Right lobe of liver (tissue), 6 donors: ENCODE measurements at regions not wholly inside any gene's neighbourhood (a gene's known extent, or its start where the extent isn't known, plus 50 kb on each side); places are given as distances from the start of the nearest gene placed in this dataset.

Experiments
- ATAC-seq, 4 donors: fragments of 200-7000 bp; cut with Tn5 transposase; one replicate each; pipeline ENCODE4 v1.9.1; 2020; ENCODE audit warnings: mild to moderate bottlenecking in 4 of 4, moderate library complexity in 4 of 4
- DNase-seq, 3 donors: peaks; one replicate each; pipeline ENCODE4 v3.0.0-alpha.2; 2020
- H3K27ac ChIP-seq, 3 donors: fragments of 200-600 bp; one replicate each; pipeline ENCODE4 v1.8.0; 2022
- H3K27me3 ChIP-seq, 2 donors: fragments of 200-600 bp; one replicate each; pipeline ENCODE4 v1.8.0; 2022
- H3K36me3 ChIP-seq, 4 donors: fragments of 200-600 bp; sonication (generic) in 1 of 4; one replicate each; pipeline versions ENCODE4 v1.5.1 to v1.8.0; 2017 to 2022; ENCODE audit warnings: control low read depth in 1 of 4
- H3K4me1 ChIP-seq, 4 donors: fragments of 200-600 bp; sonication (generic) in 1 of 4; one replicate each; pipeline versions ENCODE4 v1.5.1 to v1.8.0; 2017 to 2022; ENCODE audit warnings: control low read depth in 1 of 4
- H3K4me3 ChIP-seq, 3 donors: fragments of 200-600 bp; one replicate each; pipeline ENCODE4 v1.8.0; 2022
- H3K9me3 ChIP-seq, 4 donors: fragments of 200-600 bp; sonication (generic) in 1 of 4; one replicate each; pipeline versions ENCODE4 v1.5.1 to v1.8.0; 2017 to 2022; ENCODE audit warnings: control low read depth in 1 of 4
- POLR2A ChIP-seq: fragments of 450-650 bp; IDR thresholded peaks from one replicate; pipeline ENCODE4 v1.6.1; 2017; ENCODE audit warnings: antibody characterized with exemption, mild to moderate bottlenecking
- WGBS: methylation state at CpG from one replicate; pipeline ENCODE4 v1.1.6; 2018; ENCODE audit warnings: low coverage, low lambda C conversion rate; ENCODE audit not compliant: insufficient coverage; ENCODE audit errors: missing lambda C conversion rate; 5-methylcytosine and 5-hydroxymethylcytosine counted together
- intact Hi-C, 2 donors: fragments of 100-400 bp; cut with DNase I; formaldehyde crosslinking; loops; one replicate each; pipeline versions ENCODE4 v1.11.2 to v1.14.1; 2022
- TF ChIP-seq, protein P1 (sequence below), 4 donors: fragments of 200-600 bp in 3 of 4; fragments of 450-650 bp in 1 of 4; IDR thresholded peaks; one replicate each; pipeline versions ENCODE4 v1.5.1 to v1.8.0; 2016 to 2022; ENCODE audit warnings: antibody characterized with exemption in 4 of 4, mild to moderate bottlenecking in 2 of 4
- donor health status: DM: no; HTN: yes; CAD: no.
- donor health status: DM: no; HTN: no; CAD: no.
- donor health status: DM: no; HTN: no; CAD: no.
- donor health status: DM: no; HTN: yes; CAD: no.
- donor health status: DM: no; HTN: yes; CAD: no.

DNA sequence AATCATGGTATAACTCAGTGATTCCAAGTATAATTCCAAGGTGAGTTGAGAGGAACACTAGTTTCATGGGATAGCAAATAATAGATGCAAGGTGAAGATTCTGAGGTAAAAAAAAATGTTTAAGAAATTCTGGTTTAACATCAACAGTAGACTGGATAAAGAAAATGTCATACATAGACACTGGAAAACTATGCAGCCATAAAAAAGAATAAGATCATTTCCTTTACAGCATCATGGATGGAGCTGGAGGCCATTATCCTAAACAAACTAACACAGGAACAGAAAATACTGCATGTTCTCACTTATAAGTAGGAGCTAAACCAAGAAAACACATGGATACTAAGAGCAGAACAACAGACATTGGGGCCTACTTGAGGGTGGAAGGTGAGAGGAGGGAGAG, 54.6 kb upstream of the LEF1 start:
- DNase-seq: no peak
- Histone ChIP-seq H3K27ac (no peak overlapping the region), H3K27me3 (no peaks in the 10 kb centered on the region), H3K36me3 (no peaks in the 10 kb centered on the region), H3K4me1 (no peaks in the 10 kb centered on the region), H3K9me3 (no peaks in the 10 kb centered on the region), H3K4me3 (no peak overlapping the region)
- intact Hi-C loops: no loop called here
- TF ChIP-seq POLR2A: no peak
- TF ChIP-seq, protein P1, sequence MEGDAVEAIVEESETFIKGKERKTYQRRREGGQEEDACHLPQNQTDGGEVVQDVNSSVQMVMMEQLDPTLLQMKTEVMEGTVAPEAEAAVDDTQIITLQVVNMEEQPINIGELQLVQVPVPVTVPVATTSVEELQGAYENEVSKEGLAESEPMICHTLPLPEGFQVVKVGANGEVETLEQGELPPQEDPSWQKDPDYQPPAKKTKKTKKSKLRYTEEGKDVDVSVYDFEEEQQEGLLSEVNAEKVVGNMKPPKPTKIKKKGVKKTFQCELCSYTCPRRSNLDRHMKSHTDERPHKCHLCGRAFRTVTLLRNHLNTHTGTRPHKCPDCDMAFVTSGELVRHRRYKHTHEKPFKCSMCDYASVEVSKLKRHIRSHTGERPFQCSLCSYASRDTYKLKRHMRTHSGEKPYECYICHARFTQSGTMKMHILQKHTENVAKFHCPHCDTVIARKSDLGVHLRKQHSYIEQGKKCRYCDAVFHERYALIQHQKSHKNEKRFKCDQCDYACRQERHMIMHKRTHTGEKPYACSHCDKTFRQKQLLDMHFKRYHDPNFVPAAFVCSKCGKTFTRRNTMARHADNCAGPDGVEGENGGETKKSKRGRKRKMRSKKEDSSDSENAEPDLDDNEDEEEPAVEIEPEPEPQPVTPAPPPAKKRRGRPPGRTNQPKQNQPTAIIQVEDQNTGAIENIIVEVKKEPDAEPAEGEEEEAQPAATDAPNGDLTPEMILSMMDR (IDR thresholded peaks at IDR 0.05): no peak
- no peak for ATAC-seq

DNA sequence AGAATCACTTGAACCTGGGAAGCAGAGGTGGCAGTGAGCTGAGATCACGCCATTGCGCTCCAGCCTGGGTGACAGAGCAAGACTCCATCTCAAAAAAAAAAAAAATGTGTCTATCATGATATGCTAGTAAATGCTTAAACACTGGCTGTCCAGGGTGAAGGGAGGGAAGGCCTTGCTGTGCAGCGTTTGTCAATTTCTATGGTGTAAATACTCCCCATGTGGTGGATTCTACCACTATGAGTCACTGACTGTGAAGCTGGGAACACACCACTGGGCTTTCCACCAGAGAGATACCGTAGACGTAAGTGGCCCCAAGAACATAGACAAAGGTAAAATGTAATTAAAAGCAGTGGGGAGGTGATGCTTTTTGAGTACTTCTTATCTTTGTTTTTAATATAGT, 51.3 kb upstream of the LEF1 start:
- Histone ChIP-seq H3K27ac (no peak overlapping the region), H3K9me3 (no peaks in the 10 kb centered on the region), H3K4me3 (no peak overlapping the region), H3K36me3 (no peaks in the 10 kb centered on the region), H3K27me3 (no peaks in the 10 kb centered on the region), H3K4me1 (no peaks in the 10 kb centered on the region)
- ATAC-seq (no peak), DNase-seq (no peak)
- 77% methylated on average over 5 of the region's 5 CpGs for WGBS
- intact Hi-C loops: no loop called here
- TF ChIP-seq, protein P1 (IDR thresholded peaks at IDR 0.05): no peak
- no peak for TF ChIP-seq POLR2A
